ENCODE measurements at regions not wholly inside any gene's neighbourhood (a gene's known extent, or its start where the extent isn't known, plus 50 kb on each side); places are given as distances from the start of the nearest gene placed in this dataset.

DNA sequence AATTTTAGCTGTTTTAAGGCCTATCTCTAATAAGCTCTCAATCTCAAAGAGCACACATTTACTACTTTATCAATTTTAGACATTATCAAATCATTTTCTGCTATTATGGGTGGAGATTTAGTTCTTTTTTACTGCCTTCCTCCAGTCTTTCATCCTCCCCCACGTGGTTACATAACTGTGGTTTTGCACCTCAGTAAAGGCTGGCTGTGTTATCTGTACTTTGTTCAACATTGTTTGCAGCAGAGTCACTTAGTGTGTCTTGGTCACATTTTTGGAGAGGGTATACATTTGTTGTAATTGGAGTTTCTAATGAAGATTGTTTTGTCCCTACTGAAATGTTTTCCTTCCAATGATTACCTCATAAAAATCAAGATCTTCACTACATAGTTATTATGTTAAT, 549.6 kb upstream of the CELF4 start:
- POLR2A ChIA-PET (ENCODE audit: partially characterized antibody): no interaction called here
- TF ChIP-seq ASH2L (IDR thresholded peaks at IDR 0.05; ENCODE audit: low read length): no peak
- TF ChIP-seq CREB1 (IDR thresholded peaks at IDR 0.05): no peak
- no peak for TF ChIP-seq YY1 (IDR thresholded peaks at IDR 0.05; ENCODE audit: low read depth, low read length)
- no peak for TF ChIP-seq EZH2 (IDR thresholded peaks at IDR 0.05; ENCODE audit: low read depth, low read length, severe bottlenecking)
- TF ChIP-seq GABPA (IDR thresholded peaks at IDR 0.05; ENCODE audit: borderline replicate concordance, insufficient read depth, low read length): no peak
- TF ChIP-seq CEBPB (IDR thresholded peaks at IDR 0.05; ENCODE audit: low read depth, low read length): no peak
- no peaks in the 10 kb centered on the region for H3K79me1 ChIP-seq (ENCODE audit: low read depth, low read length)
- no peak overlapping the region for H4K8ac ChIP-seq (ENCODE audit: extremely low read depth, insufficient read depth, low read length)
- H3K56ac ChIP-seq (replicated peaks; ENCODE audit: insufficient read length, low read depth, low read length): no peak overlapping the region
- H3K79me2 ChIP-seq (ENCODE audit: control insufficient read depth in 1 of 2, insufficient read depth in 2 of 2, low read length in 2 of 2): no peaks in the 10 kb centered on the region
- DNase-seq (ENCODE audit: low read depth in 1 of 2, low spot score in 2 of 2) (no peak), FAIRE-seq (no peak)
- H3K4me3 ChIP-seq (ENCODE audit: extremely low read depth in 1 of 4, insufficient read depth in 2 of 4, low read depth in 3 of 4, low read length in 4 of 4): no peak overlapping the region
- no peak overlapping the region for H3K14ac ChIP-seq (ENCODE audit: insufficient read length)
- no peak overlapping the region for H2BK120ac ChIP-seq (replicated peaks; ENCODE audit: low read depth, low read length)
- H2BK15ac ChIP-seq (ENCODE audit: low read length): no peak overlapping the region
- no peak overlapping the region for H2AK5ac ChIP-seq (ENCODE audit: low read depth, low read length)
- no peaks in the 10 kb centered on the region for H3K9me3 ChIP-seq (ENCODE audit: insufficient read depth in 2 of 2, low read depth in 1 of 2, low read length in 1 of 2)
- no peak overlapping the region for H4K5ac ChIP-seq (ENCODE audit: insufficient read length, low read depth, low read length)
- H3K27me3 ChIP-seq (replicated peaks in 1 of 4; ENCODE audit: control insufficient read depth in 3 of 4, extremely low read depth in 1 of 4, insufficient read depth in 3 of 4, low read length in 3 of 4): no peaks in the 10 kb centered on the region
- H3K18ac ChIP-seq (ENCODE audit: extremely low read depth, low read length): no peak overlapping the region
- no peak overlapping the region for H4K91ac ChIP-seq (replicated peaks; ENCODE audit: insufficient read length, low read length)
- WGBS, 2 experiments (ENCODE audit: extremely low coverage in 1 of 2, insufficient coverage in 1 of 2, insufficient read length in 1 of 2, insufficient replicate concordance in 2 of 2, low coverage in 1 of 2, low lambda C conversion rate in 2 of 2, missing lambda C conversion rate in 1 of 2): 86% methylated on average over 1 of the region's 1 CpG; no CpG with 5 or more reads in 1 of the 2 experiments
- no peak overlapping the region for H3K9ac ChIP-seq (replicated peaks in 1 of 4; ENCODE audit: extremely low read depth in 1 of 4, low read depth in 3 of 4, low read length in 3 of 4)
- H4K20me1 ChIP-seq (replicated peaks in 1 of 2; ENCODE audit: control insufficient read depth in 1 of 2, insufficient read depth in 2 of 2, low read length in 2 of 2): no peaks in the 10 kb centered on the region
- H3K23me2 ChIP-seq (ENCODE audit: low read depth, low read length): no peaks in the 10 kb centered on the region
- CTCF ChIA-PET (ENCODE audit: partially characterized antibody): interaction anchor here (0.7 kb wide), 1 partner anchor 405 kb away, joined by 3 read pairs; no protein-coding TSS in a partner anchor
- H2BK12ac ChIP-seq (ENCODE audit: low read depth, low read length): no peak overlapping the region
- no peak overlapping the region for H2AFZ ChIP-seq (ENCODE audit: low read length)
- peaks cover 0 to 3% (median 1%) of the 10 kb centered on the region in 4 experiments; a peak in 1 of 7 replicates for H3K4me1 ChIP-seq (replicated peaks in 1 of 4; ENCODE audit: control insufficient read depth in 3 of 4, insufficient read depth in 4 of 4, low read length in 3 of 4)
- H3K23ac ChIP-seq (ENCODE audit: insufficient read length): no peak overlapping the region
- no peak overlapping the region for H2BK5ac ChIP-seq (ENCODE audit: low read depth, low read length)
- no peak overlapping the region for H3K4me2 ChIP-seq (ENCODE audit: insufficient read depth in 1 of 2, low read depth in 2 of 2, low read length in 2 of 2)
- no peaks in the 10 kb centered on the region for H3K36me3 ChIP-seq (ENCODE audit: control insufficient read depth in 2 of 4, insufficient read depth in 4 of 4, low read length in 3 of 4)
- H3K4ac ChIP-seq (replicated peaks; ENCODE audit: insufficient read length, low read depth, low read length): no peak overlapping the region
- H2BK20ac ChIP-seq (ENCODE audit: low read length): no peak overlapping the region
- no peak overlapping the region for H3K27ac ChIP-seq (ENCODE audit: low read depth, low read length)

Measured in H1 (cell line).